Omental fat pad (tissue), 3 donors: ENCODE measurements at regions not wholly inside any gene's neighbourhood (a gene's known extent, or its start where the extent isn't known, plus 50 kb on each side); places are given as distances from the start of the nearest gene placed in this dataset.

Experiments used
- ATAC-seq: fragments of 150-250 bp; one replicate; pipeline ENCODE4 v1.9.1; 2016; ENCODE audit warnings: mild to moderate bottlenecking, moderate library complexity; ENCODE audit not compliant: low FRiP score
- DNase-seq: peaks from one replicate; pipeline ENCODE4 v3.0.0-alpha.2; 2019; ENCODE audit warnings: low spot score
- CTCF ChIP-seq, 3 donors: fragments of 450-650 bp; IDR thresholded peaks; one replicate each; pipeline ENCODE4 v1.5.1; 2016 to 2017; ENCODE audit warnings: antibody characterized with exemption in 3 of 3, mild to moderate bottlenecking in 3 of 3, moderate library complexity in 2 of 3

- DNase-seq, result no peak
- ATAC-seq, result no peak
- no peak for TF ChIP-seq CTCF (IDR thresholded peaks at IDR 0.05)
These were observed 73.1 kb upstream of the KCNA4 start for GRCh38 chr11:30089921-30090320.

GRCh38 chr11:30091246-30091645, 74.4 kb upstream of the KCNA4 start:
- no peak for TF ChIP-seq CTCF (IDR thresholded peaks at IDR 0.05)
- no peak for ATAC-seq

GRCh38 chr11:30091737-30092136, 74.9 kb upstream of the KCNA4 start:
- TF ChIP-seq CTCF (IDR thresholded peaks at IDR 0.05), result no peak
- no peak for ATAC-seq
- no peak for DNase-seq

More at GRCh38 chr11:30091246-30091645, 74.4 kb upstream of the KCNA4 start:
- DNase-seq, result no peak

- DNase-seq, result no peak
- no peak for TF ChIP-seq CTCF (IDR thresholded peaks at IDR 0.05)
These were observed 75.7 kb upstream of the KCNA4 start for GRCh38 chr11:30092518-30092917.

GRCh38 chr11:30100495-30100894, 83.7 kb upstream of the KCNA4 start:
- TF ChIP-seq CTCF (IDR thresholded peaks at IDR 0.05), result no peak
- DNase-seq, result no peak
- no peak for ATAC-seq

More at GRCh38 chr11:30092518-30092917, 75.7 kb upstream of the KCNA4 start:
- no peak for ATAC-seq

GRCh38 chr11:30106222-30107181, 89.7 kb upstream of the KCNA4 start:
- DNase-seq (no peak), ATAC-seq (no peak)
- no peak for TF ChIP-seq CTCF (IDR thresholded peaks at IDR 0.05)

GRCh38 chr11:30107899-30108298, 91.1 kb upstream of the KCNA4 start:
- no peak for DNase-seq
- no peak for TF ChIP-seq CTCF (IDR thresholded peaks at IDR 0.05)
- ATAC-seq, result peak; percentile 82
